HG03175 (cell line): ENCODE measurements at regions not wholly inside any gene's neighbourhood (a gene's known extent, or its start where the extent isn't known, plus 50 kb on each side); places are given as distances from the start of the nearest gene placed in this dataset.

Experiments used
- ATAC-seq: cut with Tn5 transposase; IDR thresholded peaks from one replicate; pipeline ENCODE4 v1.9.1; 2021; ENCODE audit warnings: mild to moderate bottlenecking, moderate library complexity; ENCODE audit not compliant: unreplicated experiment

- ATAC-seq: no peak
Observed at GRCh38 chr12:30828686-30829085, 73.9 kb upstream of the CAPRIN2 start.

DNA sequence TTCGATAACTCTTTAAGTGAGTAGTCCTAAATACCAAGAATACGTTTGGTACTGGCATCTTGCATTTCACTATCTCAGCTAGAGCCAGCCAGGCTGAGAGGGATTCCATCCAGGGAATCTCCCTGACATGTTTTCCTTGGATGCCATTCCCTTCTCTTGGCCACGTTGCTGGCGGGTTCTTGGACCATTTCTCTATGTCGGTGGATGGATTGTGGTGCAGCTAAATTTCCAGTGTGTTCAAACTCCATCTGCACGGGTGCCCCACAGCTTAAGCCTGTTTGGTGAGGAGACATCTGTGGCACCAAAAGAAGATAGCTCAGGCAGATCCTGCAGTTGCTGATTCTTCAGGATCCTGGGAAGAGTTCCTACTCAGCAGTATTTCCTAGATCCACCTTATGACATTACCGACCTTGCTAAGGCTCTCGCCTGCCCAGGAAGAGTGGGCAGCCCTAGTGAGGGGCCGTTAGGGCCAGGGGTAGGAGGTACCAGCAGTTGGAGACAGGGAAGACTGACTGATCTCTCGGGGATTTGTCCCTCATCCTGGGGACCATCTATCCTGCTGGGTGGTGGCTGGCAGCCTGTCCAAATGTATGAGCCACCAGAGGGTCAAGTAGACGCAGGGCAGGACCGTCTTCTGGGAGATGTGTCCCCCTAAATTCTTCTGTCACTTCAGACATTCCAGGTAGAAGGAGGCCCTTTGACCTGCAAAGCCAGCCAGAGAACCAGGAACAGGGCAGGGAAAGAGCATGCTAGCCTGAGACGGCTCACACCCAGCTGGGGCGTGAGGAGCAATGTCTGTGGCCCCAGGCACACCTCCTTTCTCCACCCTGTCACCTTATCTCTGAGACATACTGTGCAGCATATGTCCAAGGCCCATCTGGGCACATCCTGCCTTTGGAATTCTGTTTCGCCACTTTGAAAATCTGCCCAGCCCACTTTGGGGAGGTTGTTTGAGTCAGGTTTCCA lies 72.6 kb upstream of the CAPRIN2 start:
- ATAC-seq: no peak

DNA sequence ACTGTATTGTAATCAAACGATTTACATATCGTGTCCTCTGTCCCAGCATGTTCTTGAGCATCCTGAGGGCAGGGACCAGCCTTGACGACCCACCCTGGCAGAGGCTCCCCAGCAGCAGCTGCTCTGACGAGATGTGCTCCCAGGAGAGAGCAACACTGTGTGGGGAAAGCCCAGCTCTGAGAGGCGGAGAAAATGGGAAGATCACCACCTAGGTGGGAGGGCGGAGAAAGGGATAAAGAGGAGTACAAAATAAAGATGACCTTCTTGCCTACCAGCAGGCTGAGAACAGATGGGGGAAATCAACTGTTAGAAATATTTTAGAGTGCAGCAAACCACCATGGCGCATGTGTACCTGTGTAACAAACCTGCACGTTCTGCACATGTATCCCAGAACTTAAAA lies 71.5 kb upstream of the CAPRIN2 start:
- no peak for ATAC-seq

- no peak for ATAC-seq
Observed at GRCh38 chr12:30825341-30825740, 70.6 kb upstream of the CAPRIN2 start.

DNA sequence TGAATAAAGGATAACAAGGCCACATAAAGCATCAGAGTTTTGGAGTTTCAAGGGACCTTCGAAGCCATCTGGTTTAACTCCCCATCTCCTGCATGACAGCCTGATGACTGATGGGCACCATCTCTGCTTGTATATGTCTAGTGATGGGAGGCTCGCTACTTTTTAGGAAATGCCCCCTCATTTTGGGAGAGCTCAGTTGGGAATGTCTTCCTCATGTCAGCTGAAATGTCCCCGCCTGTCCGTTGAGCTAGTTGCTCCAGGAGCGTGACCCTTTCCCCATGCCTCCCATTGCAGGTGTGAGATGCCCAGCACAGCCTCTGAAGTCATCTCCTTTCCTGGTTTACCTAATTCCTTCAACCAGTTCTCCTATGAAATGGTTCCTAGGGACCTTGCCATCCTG lies 69.6 kb upstream of the CAPRIN2 start:
- no peak for ATAC-seq

- ATAC-seq: no peak
Observed at GRCh38 chr12:30823764-30824163, 69.0 kb upstream of the CAPRIN2 start.

DNA sequence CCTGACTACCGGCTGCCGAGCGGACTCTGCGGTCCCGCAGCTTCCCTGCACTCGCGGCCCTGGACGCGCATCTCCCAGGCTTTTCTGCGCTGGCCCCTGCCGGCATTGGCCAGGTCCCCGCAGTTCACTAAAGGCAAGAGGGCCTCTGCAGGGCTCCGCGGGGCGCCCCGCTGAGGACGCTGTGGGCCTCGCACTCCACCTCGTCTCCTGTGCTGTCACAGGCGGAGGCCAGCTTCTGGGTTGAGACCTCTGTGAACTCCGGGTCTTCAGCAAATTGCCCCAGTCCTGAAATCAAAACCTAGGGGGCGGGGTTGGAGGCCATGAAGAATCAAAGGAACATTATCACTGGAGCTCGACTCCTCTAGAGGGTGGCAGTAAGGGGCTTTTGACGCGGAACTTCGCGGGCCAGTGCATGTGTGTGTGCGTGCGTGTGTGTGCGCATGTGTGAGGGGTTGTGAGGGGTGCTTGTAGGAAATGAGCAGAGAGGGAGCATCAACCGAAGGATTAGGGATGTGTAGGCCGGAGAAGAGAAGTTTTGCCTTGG lies 68.5 kb upstream of the CAPRIN2 start:
- no peak for ATAC-seq

DNA sequence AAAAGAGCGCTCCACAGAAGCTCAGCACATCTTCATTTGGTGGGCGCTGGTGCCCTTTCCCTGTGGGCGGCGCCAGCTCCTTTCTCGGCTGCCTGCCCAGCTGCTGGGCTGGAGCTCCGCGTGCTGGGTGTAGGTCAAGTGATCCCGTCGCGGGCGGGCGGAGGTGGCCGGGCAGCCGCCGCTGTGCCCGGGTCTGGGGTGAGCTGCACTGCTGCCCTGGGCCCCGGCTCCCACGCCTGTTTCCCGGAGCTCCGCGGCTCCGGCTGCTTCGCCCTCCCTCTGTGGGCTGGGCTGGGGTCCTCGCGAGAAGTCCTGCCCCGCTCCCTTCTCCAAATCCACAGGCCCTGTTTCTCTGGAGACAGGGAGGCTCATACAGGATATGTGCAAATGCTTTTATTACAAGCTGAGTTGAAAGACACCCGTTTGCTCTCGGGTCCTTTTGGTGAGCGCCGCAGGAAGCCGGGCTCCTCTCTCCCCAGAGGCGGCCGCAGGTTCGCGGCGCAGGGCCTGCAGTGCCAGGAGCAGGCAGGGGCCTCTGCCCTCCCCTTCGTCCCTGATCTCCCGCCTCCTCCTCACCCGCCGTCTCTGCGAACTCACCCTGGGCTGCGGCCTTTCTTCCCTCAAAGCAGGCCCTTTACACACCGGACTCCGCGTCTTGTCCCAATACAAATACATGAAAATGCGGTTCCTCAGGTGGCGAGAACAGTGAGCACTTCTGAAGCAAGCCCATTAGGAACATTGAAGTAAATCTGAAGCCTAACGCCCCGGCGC lies 67.8 kb upstream of the CAPRIN2 start:
- no peak for ATAC-seq

DNA sequence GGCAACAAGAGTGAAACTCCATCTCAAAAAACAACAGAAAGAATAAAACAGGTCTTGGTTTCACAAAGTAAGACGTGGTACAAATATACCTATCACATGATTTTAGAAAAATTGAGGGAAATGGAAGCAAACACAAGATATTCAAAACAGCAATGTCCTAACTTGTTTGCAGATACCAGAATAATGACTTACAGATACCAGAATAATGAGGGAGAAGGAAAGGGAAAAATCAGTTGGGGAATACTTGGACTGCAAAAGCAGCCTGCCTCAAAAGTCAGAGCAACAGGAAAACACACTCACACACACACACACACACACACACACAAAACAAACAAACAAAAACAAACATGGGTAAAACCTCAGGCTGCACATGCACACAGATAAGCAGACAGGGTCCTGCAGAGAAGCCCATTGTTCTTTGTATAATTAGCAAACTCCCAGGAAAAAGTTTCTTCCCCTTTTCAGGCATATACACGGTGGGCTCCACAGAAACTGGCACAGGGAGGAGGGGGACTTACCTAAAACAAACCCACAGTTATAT lies 65.7 kb upstream of the CAPRIN2 start:
- no peak for ATAC-seq

DNA sequence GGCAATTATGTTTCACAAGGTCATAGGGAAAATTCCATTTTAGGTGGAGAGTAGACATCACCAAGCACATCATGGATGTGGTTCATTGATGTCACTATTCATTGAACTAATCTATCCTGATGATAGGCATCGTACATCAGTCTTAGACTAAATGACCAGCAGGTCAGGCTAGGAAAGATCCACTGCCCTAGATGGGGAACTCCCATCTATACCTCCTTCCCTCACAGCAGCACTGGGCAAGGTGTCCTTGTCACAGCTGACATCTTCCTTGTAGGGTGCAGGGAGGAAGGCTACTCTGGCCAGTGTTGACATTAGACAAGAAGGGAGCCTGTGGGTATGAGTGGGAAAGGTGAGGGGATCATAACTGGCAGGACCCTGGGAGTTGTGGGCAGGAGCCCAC lies 63.8 kb upstream of the CAPRIN2 start:
- ATAC-seq: no peak

- no peak for ATAC-seq
Observed at GRCh38 chr12:30816742-30817465, 62.2 kb upstream of the CAPRIN2 start.

DNA sequence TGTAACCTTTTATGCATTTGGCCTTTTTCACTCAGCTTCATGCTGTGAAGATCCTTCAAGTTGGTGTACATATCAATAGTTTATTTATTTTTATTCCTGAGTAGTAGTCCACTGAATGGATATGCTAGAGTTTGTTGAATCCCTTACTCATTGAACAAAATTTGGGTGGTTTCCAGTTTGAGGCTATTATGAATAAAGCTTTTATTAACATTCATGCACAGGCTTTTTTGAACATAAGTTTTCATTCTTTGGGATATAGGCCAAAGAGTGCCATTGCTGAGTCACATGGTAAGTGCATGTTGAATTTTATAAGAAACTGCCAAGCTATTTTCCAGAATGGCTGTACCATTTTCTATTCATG lies 59.5 kb upstream of the CAPRIN2 start:
- no peak for ATAC-seq

GRCh38 chr12:30813525-30814294 lies 59.0 kb upstream of the CAPRIN2 start:
- no peak for ATAC-seq

- ATAC-seq: no peak
Observed at GRCh38 chr12:30811966-30812365, 57.2 kb upstream of the CAPRIN2 start.

DNA sequence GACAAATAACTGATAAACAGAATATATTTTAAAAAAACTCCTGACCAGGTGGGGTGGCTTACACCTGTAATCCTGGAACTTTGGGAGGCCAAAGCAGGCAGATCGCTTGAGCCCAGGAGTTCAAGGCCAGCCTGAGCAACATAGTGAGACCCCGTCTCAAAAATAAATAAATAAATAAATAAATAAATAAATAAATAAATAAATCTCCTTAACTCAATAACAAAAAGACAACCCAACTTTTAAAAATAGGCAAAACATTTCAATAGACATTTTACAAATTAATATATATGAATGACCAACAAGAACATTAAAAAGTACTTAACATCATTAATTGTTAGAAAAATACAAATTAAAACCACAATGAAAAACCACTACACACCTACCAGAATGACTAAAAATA lies 56.2 kb upstream of the CAPRIN2 start:
- no peak for ATAC-seq

- no peak for ATAC-seq
Observed at GRCh38 chr12:30807695-30808034, 52.9 kb upstream of the CAPRIN2 start.

DNA sequence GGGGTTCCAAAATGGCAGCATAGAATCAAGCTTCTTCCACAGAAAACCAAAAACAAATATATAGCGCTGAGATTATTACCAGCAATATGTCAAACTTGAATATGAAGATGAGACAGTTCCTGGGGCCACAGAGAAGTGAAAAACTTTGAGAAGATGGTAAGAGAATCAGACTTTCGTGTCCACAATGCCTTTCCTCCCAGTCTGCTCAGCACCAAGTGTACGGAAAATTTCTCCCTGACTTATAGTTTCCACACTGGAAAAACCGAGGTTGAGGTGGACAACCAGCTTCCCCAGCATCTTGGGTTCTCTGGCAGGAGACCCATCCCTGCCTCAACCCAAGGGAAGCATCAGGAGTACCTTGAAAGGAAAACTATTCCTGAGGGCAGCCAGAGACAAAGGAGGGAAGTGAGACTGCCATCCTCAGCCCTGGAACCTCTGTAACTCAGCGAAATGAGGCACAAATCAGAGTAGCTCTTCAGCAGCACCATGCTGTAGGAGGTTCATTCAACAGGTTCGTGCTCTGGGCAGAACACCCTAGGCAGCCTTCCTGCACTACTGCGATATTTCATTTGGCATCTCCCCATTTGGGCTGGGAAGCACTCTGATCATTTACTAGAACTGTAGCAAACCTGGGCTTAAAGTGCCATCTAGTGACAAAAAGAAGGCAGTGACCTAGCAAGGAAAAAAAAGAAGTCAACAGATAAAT lies 52.4 kb upstream of the CAPRIN2 start:
- no peak for ATAC-seq

DNA sequence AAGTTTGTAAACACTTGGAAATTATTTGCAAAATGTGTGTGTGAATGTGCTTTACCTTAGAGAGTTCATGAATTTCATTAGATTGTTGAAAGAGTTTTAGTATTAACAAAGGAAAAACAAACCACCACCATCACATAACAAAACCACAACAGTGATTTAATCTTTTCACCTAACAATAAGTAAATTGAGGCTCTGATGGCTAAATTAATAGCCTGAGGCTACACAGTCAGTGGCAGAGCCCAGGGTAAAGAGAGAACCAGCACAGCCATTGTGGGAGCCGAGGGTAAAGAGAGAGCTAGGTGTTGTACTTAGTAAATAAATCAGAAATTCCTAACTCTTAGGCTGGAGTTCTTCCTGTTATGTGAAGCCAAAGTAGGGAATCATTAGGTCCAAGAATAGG lies 51.2 kb upstream of the CAPRIN2 start:
- ATAC-seq: no peak
